NK-92 treated with Interleukin-12 subunit alpha and Interleukin-12 subunit beta, amount 100 ng/mL, for 24 hours (cell line): ENCODE measurements at regions not wholly inside any gene's neighbourhood (a gene's known extent, or its start where the extent isn't known, plus 50 kb on each side); places are given as distances from the start of the nearest gene placed in this dataset.

Experiments used
- DNase-seq: peaks from one replicate; lab custom pipeline; 2025; lab: John Stamatoyannopoulos, UW

DNA sequence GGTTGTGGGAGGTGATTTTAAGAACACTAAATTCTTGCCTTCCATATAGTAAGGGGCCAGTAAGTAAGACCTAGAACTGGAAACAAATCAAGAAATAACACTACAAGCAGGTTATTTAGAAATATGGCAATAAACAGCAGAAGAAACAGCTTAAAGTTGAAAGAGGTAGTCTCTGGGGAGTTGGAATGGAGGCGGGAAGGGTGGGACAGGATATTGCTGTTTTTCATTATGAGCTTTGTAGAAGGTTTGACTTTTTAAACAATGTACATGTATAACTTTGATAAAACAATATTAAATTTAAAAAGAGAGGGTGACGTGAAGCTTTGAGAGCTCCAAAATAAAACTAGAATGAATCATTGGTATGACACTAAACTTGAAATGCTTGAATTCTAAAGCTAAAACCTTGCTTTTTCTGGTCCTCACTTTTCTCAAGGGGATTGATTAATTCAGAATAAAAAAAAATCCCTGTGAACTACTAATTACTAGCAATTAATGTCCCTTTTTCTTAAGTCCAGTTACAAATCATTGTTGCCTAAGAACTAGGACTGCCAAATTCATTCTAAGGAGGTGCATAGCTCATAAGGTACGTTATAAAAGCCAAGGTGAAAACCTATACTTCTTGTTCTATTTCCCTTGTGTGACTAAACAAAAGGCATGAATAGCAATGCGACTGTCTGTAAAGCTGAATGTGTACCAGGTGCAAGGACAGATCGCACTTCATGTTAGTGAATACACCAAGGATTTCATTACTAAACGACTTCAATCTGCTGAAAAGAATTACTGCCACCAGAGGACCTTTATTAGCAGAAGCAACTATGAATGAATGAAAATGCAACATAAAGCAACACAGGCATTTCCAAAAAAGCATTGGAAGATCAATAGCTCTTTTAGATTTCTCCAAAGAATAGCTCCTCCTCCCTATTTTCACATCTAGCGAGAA, 177.5 kb downstream of the RBM43 start:
- no peak for DNase-seq

DNA sequence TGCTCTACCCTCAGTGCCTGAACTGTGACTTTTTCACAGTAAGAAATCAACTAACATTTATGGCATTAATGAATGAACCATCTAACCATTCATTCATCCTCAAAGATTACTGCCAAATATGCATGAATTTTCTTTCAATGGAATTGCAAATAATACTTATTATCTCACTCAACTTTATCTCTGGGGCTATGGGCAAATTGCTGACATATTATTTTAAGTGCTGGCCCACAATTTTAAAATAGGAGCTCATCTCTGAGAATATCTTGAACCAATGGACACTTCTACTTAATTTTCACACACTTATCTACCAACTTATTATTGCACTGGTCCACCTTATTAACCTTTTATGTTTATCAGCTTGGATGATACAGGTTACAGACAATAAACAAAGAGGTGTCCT, 182.8 kb downstream of the RBM43 start:
- no peak for DNase-seq

DNA sequence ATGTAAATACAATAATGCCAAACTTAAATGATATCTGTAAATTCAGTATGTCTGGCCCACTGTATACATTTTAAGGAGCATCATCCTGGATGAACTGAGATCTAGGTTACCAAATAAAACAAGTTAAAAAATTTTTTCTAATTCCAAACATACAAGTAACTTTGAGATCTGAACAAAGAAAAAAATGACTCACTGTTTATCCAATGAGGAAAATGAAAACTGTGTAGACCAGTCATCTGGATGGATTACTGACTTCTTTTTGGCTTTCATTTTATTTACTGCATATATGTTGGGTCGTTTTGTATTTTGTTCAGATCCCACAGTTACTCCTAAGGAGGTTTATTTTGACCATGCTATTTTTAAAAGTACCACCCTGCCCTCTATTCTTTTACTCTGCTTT, 189.8 kb downstream of the RBM43 start:
- no peak for DNase-seq

DNA sequence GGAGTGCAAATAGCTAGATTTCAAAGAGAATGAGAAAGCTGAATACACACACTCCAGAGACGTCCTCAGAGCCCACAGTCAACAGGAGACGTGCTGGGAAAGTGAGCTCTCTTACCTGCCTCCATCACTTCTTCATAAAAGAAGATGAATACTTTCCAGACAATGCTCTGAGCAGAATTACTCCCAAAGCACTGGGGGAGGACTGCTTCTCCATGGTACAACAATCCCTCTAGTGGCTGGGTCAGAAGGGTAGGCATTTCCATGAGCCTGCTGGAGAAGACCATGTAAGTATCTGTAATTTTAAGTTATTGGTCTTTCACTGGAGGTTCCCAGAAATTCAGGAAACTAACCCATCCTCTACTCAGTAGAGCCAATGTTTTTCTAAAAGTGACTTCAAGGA, 190.3 kb downstream of the RBM43 start:
- DNase-seq: no peak

DNA sequence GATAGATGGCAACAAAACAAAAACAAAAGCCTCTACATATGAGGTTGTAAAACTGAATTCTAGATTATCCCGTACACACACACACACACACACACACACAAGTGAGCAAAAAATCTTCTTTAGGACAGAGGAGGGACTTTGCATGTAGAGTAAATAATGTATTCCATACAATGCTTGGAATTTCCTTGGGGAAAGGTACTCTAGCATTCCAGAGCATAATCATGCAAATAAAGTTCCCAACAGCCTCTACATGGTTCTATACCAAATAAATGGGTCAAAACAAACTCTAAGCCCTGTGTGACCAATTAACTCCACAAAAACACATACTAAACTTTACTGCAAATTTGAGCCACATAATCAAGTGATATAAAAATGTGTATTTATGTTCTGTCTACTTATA, 191.4 kb downstream of the RBM43 start:
- DNase-seq: no peak

DNA sequence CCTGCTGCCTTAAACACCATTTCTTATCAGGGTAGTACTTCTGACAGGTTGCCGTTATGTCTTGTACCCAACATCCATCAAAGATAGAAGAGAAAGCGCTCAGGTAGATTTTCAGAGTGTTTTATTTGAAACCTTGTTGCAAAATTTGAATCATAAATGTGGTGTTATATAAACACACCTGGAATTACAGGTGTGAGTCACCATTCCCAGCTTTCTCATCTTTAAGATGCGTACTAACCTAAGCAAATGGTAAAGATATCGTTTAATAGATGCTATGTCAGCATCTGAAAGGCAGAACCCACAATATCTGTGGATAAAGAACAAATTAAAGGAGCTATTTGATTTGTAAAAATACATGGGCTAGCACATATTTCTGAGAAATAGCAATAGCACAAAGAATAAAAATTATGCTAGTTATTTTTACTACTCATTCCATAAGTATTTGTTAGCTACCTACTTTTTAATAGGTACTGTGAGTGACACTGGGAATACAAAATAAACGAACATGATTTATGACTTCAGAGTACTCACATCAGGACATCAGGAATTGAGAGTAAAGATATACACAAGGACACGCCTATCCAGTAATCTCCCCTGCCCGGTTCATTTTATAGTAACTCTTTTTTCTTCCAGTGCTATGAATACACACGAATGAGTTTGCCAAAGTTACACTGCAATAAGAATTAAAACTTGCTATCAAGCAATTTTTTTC, 193.8 kb downstream of the RBM43 start:
- DNase-seq: no peak

DNA sequence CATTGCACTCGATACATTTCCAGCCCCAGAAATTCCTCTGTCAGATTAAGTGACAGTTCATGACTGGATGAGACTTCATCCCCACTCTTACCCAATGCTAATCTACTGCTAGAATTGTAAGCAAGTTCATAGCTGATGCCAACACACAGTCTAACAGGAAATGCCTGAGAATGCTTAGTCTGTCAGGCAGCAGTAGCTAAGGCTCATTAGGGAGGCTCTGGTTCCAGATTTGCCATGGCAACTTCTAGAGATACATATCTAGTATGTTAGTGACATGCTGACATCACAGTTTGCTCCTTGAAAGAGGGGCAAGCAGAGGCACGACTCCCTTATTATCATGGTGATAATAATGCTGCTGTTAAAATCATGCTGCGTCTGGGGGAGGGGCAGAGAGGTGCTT, 198.4 kb downstream of the RBM43 start:
- DNase-seq: no peak

DNA sequence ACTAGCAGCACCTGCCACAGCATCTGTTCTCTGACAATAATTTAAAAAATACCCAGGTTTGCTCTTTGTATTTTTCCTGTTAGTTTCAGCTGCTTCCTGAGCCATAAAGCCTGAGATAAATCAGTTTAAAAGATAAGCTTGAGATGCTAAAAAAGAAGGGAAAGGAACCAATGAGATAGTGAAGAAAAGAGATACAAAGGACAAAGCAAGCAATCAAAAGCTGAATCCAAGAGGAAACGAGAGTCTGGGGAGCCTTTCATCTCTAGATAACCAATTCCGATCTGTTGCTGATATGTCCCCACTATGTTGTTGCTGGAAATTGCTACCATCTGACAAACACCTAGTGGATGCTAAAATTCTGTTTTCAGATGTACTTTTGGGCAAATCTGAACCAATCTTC, 201.4 kb downstream of the RBM43 start:
- DNase-seq: no peak

DNA sequence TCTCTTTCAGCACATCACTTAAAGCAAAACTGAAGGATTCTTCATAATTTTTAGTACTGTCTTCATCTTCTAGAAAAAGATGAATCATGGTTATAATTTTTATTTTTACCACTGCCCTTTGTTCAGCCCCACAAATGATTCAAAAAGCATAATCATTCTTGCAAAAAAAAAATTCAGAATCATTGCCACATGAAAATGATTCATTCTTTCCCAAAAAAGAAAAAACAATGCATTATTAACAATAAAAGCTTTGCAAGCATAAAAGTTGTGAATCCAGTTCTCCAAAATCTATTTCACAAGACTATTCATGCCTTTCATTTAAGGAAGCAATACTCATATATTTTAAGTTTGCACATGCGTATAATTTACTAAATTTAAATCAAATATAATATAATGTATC, 204.8 kb downstream of the RBM43 start:
- no peak for DNase-seq

DNA sequence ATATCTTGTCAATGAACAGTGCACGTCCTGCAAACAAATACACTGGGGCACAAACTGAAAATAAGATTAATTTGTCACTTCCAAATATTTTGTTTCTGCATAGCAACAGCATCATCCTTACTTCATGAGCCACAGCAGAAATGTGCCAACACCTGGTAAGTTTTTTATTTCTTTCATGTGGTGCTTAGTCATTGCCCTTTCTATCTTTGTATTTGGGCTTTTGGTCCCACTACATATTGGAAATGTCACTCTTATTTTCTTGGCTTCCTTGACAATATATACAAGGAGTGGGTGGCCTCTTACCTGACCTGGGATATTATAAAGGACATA, 208.0 kb downstream of the RBM43 start:
- no peak for DNase-seq

DNA sequence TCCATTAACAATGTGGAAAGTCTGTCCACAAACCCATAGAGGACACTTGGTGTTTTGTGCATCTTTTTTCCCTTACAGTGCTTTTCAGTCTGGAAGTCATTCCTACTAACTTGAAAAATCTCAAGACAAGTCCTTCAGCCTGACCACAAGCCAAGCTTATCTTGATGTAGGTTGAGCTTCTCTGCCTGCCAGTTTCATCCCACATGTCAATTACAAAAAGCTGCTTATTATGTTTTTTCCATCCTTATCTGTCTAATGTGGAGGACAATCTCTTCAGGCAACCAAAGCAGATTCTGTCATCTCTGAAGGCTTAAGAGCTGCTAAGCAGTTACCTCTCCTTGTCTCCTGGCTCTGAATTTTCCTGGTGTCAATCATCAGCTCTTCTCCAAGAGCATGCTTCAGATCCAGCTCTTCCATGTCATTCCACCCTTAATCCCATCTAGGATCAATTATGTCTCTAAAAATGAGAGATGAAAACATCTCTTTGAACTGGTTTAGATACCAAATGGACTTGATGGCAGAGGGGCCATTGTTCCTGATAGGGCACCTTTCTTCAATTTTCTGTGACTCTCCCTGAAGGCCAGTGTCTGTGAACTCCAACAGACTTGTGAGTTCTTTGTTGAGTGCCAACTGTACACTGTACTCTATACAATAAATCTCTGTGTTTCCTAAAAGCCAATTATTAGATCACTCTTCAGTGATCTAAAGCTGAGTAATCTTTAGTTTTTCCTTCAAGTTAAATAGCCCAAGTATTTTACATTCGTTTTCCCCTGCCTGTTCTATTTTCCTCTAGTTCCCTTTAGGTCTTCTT, 208.6 kb downstream of the RBM43 start:
- no peak for DNase-seq

DNA sequence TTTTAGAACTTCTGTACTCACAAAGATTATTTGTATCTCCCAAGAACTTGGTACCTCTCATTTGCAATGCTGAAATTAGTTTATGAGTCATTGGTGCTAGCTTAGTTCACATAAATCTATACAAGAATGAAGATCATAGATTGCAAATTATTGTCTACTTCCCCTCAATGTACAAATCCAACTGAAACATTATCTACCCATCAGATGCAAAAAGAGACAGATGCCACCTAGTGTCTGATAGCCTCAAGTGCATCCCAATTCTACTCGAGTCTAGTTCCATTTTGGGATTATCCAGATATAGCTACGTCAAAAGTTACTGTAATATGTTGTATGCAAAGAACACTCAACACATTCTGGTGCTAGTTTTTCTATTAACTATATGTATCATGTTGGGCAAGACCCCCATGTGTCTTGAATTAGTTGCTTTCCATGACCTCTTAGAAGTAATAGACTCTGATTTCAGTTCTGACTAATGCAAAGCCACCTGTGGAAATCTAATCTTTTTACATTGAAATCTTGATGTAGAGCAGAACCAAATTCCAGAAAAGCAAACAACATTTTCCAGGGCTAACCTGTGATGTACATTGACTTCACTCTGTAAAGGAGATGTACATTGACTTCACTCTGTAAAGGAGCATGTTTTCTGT, 210.0 kb downstream of the RBM43 start:
- DNase-seq: no peak

DNA sequence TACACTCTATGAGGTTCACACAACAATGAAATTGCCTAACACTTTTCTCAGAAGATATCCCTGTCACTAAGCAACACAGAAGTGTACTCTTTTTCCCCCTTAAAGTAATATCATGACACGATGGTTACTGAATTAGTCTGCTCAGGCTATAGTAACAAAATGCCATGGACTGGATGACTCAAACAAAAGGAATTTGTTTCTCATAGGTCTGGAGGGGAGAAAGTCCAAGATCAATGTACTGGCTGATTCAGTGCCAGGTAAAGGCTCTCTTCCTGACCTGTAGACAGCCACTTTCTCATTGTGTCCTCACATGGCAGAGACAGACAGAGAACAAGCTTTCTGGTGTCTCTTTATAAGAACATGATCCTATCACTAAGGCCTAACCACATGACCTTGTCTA, 211.9 kb downstream of the RBM43 start:
- no peak for DNase-seq

DNA sequence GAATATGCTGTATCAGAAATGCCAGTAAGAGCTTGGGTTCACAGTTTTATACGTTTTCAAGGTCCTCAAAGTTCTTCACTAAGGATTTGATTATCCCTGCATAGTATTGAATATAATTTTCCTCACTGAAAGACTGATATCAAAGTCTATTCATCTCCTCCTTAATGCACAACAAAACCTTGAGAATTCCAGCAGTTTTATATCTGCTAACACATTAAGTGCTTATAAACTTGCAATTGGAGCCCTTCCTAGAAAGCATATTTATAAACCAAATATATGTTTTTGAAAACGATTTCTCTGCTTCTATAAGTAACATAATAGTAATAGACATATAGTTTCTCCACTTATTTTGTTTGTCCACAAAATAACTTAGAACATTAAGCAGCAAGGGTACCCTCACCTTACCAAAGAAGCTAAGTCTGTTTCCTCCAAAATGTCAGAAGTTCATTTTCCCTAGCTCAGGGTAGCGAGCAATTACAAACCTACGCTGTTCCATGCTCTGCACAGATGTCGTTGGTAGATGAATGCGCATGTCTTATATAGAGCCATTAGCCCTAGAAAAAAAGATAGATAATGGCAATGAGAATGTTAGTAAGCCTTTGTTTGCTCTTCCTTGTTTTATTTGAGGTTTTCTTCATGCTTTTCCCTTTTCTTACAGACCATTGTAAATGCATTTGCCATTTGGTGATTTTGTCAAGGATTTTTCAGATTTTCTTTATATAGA, 213.2 kb downstream of the RBM43 start:
- no peak for DNase-seq

DNA sequence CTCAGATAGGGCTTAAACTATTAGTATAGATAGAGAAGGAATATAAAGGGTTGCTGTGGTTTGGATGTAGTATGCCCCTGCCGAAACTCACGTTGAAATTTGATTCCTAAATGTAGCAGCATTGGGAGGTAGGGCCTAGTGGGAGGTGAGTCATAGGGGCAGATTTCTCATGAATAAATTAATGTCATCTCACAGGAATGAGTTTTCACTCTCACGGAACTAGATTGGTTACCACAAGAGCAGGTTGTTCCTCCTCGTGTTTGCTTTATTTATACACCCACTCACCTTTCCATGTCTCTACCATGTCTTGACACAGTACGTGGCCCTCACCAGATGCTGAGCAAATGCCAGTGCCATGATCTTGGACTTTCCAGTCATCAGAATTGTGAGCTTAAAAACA, 218.2 kb downstream of the RBM43 start:
- no peak for DNase-seq

DNA sequence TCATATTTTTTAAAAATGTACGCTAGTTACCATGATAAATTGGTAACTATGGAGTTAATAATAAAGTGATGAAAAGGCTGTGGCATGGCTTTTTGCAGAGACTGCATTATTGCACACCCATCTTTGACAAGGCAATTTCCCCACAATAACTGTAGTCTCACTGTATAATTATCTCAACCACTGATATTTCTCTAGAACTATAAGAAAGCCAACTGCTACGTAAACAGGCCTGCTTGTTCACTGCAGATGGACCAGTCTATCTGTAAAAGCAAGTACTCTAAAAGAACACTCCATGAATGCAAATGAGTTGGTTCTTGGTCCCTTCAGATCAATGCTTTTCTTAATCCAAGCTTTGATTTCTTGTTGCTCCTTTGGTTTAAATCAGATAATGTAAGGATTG, 218.7 kb downstream of the RBM43 start:
- no peak for DNase-seq

DNA sequence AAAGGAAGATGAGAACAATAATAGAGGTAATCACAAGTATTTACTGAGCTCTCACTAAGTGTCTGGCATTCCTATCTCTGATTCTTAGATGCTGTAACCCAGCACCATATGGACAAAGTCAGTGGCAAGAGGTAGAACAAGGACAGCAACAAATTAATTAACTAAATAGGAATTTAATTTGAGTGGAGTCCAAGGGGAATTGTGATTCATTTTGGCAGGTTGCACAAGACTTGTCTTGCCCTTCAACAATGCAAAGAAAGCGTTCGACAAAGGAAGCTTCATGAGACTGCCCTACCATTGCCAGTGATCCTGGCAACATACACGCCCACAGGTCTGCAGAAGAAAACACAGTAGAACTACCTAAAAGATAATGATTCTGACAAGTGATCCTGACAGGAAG, 221.6 kb downstream of the RBM43 start:
- DNase-seq: no peak

DNA sequence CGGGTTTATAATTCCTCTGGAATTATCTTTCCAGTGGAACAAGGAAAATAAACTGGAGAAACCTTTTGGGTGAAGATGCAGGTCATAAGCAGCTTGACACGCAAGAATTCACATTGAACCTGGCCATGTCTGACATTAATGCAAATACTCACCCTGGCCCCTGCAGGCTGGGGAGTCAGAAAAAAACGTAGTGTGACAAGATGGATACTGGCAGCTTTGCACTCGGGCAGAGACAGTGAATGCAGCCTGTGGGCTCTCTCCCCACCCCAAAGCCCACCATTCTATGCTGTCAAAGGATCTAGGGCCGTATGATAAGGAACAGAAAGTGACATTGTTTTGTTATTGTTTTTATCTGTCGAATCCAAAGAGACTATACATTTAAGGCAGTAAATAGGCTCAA, 223.1 kb downstream of the RBM43 start:
- DNase-seq: no peak

DNA sequence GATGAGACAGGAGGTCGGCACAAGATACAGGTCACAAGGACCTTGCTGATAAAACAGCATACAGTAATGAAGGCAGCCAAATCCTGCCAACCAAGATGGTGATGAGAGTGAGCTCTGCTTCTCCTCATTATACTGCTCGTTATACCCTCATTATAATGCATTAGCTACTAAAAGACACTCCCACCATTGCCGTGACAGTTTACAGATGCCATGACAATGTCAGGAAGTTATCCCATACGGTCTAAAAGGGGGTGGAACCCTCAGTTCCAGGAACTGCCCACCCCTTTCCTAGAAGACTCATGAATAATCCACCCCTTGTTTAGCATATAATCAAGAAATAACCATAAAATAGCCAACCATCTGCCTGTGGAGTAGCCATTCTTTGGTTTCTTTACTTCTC, 224.2 kb downstream of the RBM43 start:
- DNase-seq: no peak

DNA sequence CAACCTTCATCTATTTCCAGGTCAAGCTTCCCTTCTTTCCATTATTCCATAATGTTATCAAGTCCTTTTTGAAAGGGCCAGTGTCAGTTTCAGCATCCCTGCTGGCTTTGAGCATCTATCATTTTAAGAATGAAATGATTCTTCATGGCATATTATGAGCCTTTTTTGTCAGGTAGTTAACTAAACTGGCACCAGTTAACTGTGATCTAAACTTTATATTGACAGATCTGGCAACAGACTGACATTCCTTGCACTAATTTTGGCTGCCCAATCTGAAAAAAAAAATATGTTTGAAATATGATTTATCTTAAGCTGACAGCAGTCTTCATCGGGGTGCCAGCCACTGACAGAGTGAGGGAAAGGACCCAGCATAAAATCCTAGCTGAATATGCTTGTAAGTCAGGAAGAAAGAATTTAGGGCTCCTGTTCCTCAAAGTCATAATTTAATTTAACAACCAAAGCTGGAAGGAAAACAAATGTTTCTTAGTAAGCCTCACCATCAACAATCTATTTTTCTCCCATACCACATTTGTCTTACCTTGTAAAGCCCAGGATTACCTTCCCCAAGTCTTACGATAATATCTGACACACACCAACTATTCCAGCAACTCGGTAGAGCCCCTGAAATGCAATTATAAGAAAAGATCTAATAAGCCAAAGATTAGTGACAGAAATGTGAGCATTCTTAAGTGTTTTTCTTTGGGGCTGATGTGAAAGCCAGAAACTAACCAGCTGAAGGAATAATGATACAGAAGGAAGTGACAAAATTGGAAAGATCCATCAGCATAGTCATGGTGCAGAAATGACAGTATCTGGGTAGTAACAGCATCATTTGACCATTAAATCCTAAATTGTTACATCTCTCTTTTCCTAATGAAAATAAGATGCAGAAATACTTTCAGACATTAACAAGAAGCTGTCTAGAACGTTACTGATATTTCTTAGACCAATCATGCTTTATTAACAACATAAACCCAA, 228.1 kb downstream of the RBM43 start:
- no peak for DNase-seq
